PC-3 (cell line): ENCODE measurements at regions not wholly inside any gene's neighbourhood (a gene's known extent, or its start where the extent isn't known, plus 50 kb on each side); places are given as distances from the start of the nearest gene placed in this dataset.

Experiments
- EZH2 ChIP-seq: fragments of 300-600 bp; sonication (generic); IDR thresholded peaks from one replicate; pipeline ENCODE4 v1.6.1; 2017; ENCODE audit warnings: antibody characterized with exemption, mild to moderate bottlenecking, low read length; ENCODE audit not compliant: unreplicated experiment
- TF ChIP-seq, protein P1 (sequence below): fragments of 300-600 bp; sonication (generic); conservative IDR thresholded peaks from 2 replicates; pipeline ENCODE4 v1.5.1; 2017; ENCODE audit warnings: antibody characterized with exemption, low read depth, mild to moderate bottlenecking, low read length

DNA sequence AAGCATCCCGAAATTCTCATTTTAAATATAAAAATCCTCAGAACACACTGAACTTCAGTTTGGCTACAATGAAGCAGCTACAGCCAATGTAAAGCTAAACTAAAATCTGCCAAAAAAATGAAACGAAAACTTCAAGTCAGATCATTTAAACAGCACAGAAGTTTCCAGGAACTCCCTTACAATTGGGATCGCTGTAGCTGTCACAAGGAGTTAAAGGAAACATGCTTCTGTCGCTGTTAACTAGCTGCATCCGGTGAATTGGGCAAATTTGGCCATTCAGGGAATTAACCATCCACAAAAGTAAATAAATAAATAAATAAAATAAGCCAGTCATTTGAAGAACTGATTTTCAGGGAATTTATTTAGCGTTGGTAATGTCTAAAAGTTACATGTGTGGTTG, 77.0 kb upstream of the PEG3 start:
- TF ChIP-seq, protein P1, sequence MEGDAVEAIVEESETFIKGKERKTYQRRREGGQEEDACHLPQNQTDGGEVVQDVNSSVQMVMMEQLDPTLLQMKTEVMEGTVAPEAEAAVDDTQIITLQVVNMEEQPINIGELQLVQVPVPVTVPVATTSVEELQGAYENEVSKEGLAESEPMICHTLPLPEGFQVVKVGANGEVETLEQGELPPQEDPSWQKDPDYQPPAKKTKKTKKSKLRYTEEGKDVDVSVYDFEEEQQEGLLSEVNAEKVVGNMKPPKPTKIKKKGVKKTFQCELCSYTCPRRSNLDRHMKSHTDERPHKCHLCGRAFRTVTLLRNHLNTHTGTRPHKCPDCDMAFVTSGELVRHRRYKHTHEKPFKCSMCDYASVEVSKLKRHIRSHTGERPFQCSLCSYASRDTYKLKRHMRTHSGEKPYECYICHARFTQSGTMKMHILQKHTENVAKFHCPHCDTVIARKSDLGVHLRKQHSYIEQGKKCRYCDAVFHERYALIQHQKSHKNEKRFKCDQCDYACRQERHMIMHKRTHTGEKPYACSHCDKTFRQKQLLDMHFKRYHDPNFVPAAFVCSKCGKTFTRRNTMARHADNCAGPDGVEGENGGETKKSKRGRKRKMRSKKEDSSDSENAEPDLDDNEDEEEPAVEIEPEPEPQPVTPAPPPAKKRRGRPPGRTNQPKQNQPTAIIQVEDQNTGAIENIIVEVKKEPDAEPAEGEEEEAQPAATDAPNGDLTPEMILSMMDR, result no peak
- no peak for TF ChIP-seq EZH2
